DOHH2 (cell line): ENCODE measurements at regions not wholly inside any gene's neighbourhood (a gene's known extent, or its start where the extent isn't known, plus 50 kb on each side); places are given as distances from the start of the nearest gene placed in this dataset.

Source experiments
- H3F3A ChIP-seq: fragments of 200-600 bp; sonication (generic), shearing (Covaris generic); 2 replicates; pipeline ENCODE4 v1.6.0; 2016; ENCODE audit warnings: antibody characterized with exemption, mild to moderate bottlenecking; ENCODE audit not compliant: control insufficient read depth, insufficient read depth
- H3K27ac ChIP-seq: fragments of 200-600 bp; sonication (generic); 2 replicates; pipeline ENCODE4 v1.5.1; 2014; ENCODE audit warnings: low read depth, mild to moderate bottlenecking, low read length, moderate library complexity
- H3K27me3 ChIP-seq: fragments of 200-600 bp; sonication (generic); 2 replicates; pipeline ENCODE4 v1.6.1; 2014; ENCODE audit warnings: mild to moderate bottlenecking, low read length, mixed read lengths; ENCODE audit not compliant: control insufficient read depth
- H3K36me3 ChIP-seq: fragments of 200-600 bp; sonication (generic); 2 replicates; pipeline ENCODE4 v1.6.1; 2014; ENCODE audit warnings: mild to moderate bottlenecking, low read length, moderate library complexity, mixed read lengths; ENCODE audit not compliant: control insufficient read depth
- H3K4me1 ChIP-seq: fragments of 200-600 bp; sonication (generic); 2 replicates; pipeline ENCODE4 v1.6.1; 2014; ENCODE audit warnings: mild to moderate bottlenecking, low read length, mixed read lengths; ENCODE audit not compliant: control insufficient read depth
- H3K4me2 ChIP-seq: fragments of 200-600 bp; sonication (generic); 2 replicates; pipeline ENCODE4 v1.6.0; 2014; ENCODE audit warnings: mild to moderate bottlenecking, low read length, moderate library complexity
- H3K4me3 ChIP-seq: fragments of 200-600 bp; sonication (generic); 2 replicates; pipeline ENCODE4 v1.5.1; 2014; ENCODE audit warnings: mild to moderate bottlenecking, low read length, mixed read lengths
- H3K79me2 ChIP-seq: fragments of 200-600 bp; sonication (generic); 2 replicates; pipeline ENCODE4 v1.6.1; 2014; ENCODE audit warnings: mild to moderate bottlenecking, low read length, mixed read lengths; ENCODE audit not compliant: control insufficient read depth
- H3K9me2 ChIP-seq: fragments of 200-600 bp; sonication (generic); replicated peaks from 2 replicates; pipeline ENCODE4 v1.6.1; 2014; ENCODE audit warnings: mild to moderate bottlenecking, low read length, mixed read lengths; ENCODE audit not compliant: control insufficient read depth
- H3K9me3 ChIP-seq: fragments of 200-600 bp; sonication (generic); 2 replicates; pipeline ENCODE4 v1.6.1; 2014; ENCODE audit warnings: antibody characterized with exemption, low read length, mixed read lengths; ENCODE audit not compliant: control insufficient read depth, insufficient read depth
- H4K20me1 ChIP-seq: fragments of 200-600 bp; sonication (generic); 2 replicates; pipeline ENCODE4 v1.6.0; 2014; ENCODE audit warnings: low read depth, mild to moderate bottlenecking, antibody characterized with exemption, low read length, moderate library complexity; ENCODE audit not compliant: control insufficient read depth, insufficient read depth
- CTCF ChIP-seq: fragments of 200-600 bp; sonication (generic); IDR thresholded peaks from one replicate; pipeline ENCODE4 v1.5.1; 2014; ENCODE audit warnings: antibody characterized with exemption, mild to moderate bottlenecking, low read depth, low read length; ENCODE audit not compliant: poor library complexity, severe bottlenecking
- EZH2phosphoT487 ChIP-seq: fragments of 200-600 bp; sonication (generic); IDR thresholded peaks from 2 replicates; pipeline ENCODE4 v1.6.1; 2017; ENCODE audit warnings: borderline replicate concordance, mild to moderate bottlenecking, antibody characterized with exemption, low read length, moderate library complexity, mixed read lengths

GRCh38 chr5:3262451-3262850 lies 333.2 kb upstream of the IRX1 start:
- no peaks in the 10 kb centered on the region for H3K79me2 ChIP-seq
- peaks cover 12% of the 10 kb centered on the region for H3K9me3 ChIP-seq
- TF ChIP-seq CTCF = no peak
- TF ChIP-seq EZH2phosphoT487 = no peak
- no peaks in the 10 kb centered on the region for H3K27me3 ChIP-seq
- H3F3A ChIP-seq = no peaks in the 10 kb centered on the region
- H3K4me2 ChIP-seq = no peak overlapping the region
- H3K27ac ChIP-seq = no peak overlapping the region
- no peaks in the 10 kb centered on the region for H3K4me1 ChIP-seq
- no peaks in the 10 kb centered on the region for H3K36me3 ChIP-seq
- H4K20me1 ChIP-seq = no peaks in the 10 kb centered on the region
- no peaks in the 10 kb centered on the region for H3K9me2 ChIP-seq
- H3K4me3 ChIP-seq = no peak overlapping the region

- TF ChIP-seq EZH2phosphoT487 (no peak), CTCF (no peak)
- H3K4me2 ChIP-seq = no peak overlapping the region
- no peaks in the 10 kb centered on the region for H3F3A ChIP-seq
- H4K20me1 ChIP-seq = no peaks in the 10 kb centered on the region
- no peak overlapping the region for H3K4me3 ChIP-seq
- H3K9me2 ChIP-seq = no peaks in the 10 kb centered on the region
- H3K36me3 ChIP-seq = no peaks in the 10 kb centered on the region
- no peak overlapping the region for H3K27ac ChIP-seq
- no peaks in the 10 kb centered on the region for H3K27me3 ChIP-seq
- H3K4me1 ChIP-seq = no peaks in the 10 kb centered on the region
- H3K9me3 ChIP-seq = peaks cover 12% of the 10 kb centered on the region
- H3K79me2 ChIP-seq = no peaks in the 10 kb centered on the region
Observed at GRCh38 chr5:3261081-3261480, 334.6 kb upstream of the IRX1 start.

- H3K79me2 ChIP-seq = no peaks in the 10 kb centered on the region
- H3K4me1 ChIP-seq = no peaks in the 10 kb centered on the region
- H3K27me3 ChIP-seq = no peaks in the 10 kb centered on the region
- H4K20me1 ChIP-seq = no peaks in the 10 kb centered on the region
- H3K27ac ChIP-seq = no peak overlapping the region
- no peak overlapping the region for H3K4me2 ChIP-seq
- H3K36me3 ChIP-seq = no peaks in the 10 kb centered on the region
- H3K9me2 ChIP-seq = no peaks in the 10 kb centered on the region
- TF ChIP-seq CTCF = no peak
- peaks cover 19% of the 10 kb centered on the region for H3K9me3 ChIP-seq
- no peak overlapping the region for H3K4me3 ChIP-seq
- H3F3A ChIP-seq = no peaks in the 10 kb centered on the region
Observed at GRCh38 chr5:3258050-3258449, 337.6 kb upstream of the IRX1 start.

- H3K79me2 ChIP-seq = no peaks in the 10 kb centered on the region
- no peak for TF ChIP-seq EZH2phosphoT487
- no peak for TF ChIP-seq CTCF
- H3K9me3 ChIP-seq = peaks cover 11% of the 10 kb centered on the region; the same call in 1 of the 2 replicates
- H3K27me3 ChIP-seq = no peaks in the 10 kb centered on the region
- H3F3A ChIP-seq = no peaks in the 10 kb centered on the region
- no peaks in the 10 kb centered on the region for H3K4me1 ChIP-seq
- no peak overlapping the region for H3K4me3 ChIP-seq
- no peaks in the 10 kb centered on the region for H3K9me2 ChIP-seq
- no peaks in the 10 kb centered on the region for H4K20me1 ChIP-seq
- no peaks in the 10 kb centered on the region for H3K36me3 ChIP-seq
- no peak overlapping the region for H3K4me2 ChIP-seq
- H3K27ac ChIP-seq = no peak overlapping the region
Observed at GRCh38 chr5:3252235-3252634, 343.4 kb upstream of the IRX1 start.
